Peyer's patch (tissue), 4 donors: ENCODE measurements at regions not wholly inside any gene's neighbourhood (a gene's known extent, or its start where the extent isn't known, plus 50 kb on each side); places are given as distances from the start of the nearest gene placed in this dataset.

Experiments
- DNase-seq, 3 donors: peaks; one replicate each; pipeline ENCODE4 v3.0.0-alpha.2; 2017 to 2019
- H3K27ac ChIP-seq, 4 donors: fragments of 200-600 bp; sonication (generic); one replicate each; pipeline ENCODE4 v1.5.1; 2016 to 2019
- H3K27me3 ChIP-seq, 2 donors: fragments of 200-600 bp; sonication (generic); one replicate each; pipeline ENCODE4 v1.5.1; 2019
- H3K36me3 ChIP-seq, 3 donors: fragments of 200-600 bp; sonication (generic); one replicate each; pipeline ENCODE4 v1.5.1; 2016 to 2019
- H3K4me1 ChIP-seq, 4 donors: fragments of 200-600 bp; sonication (generic); one replicate each; pipeline ENCODE4 v1.5.1; 2016 to 2019
- H3K4me3 ChIP-seq, 4 donors: fragments of 200-600 bp; sonication (generic); 1 replicate in 3 of 4; 2 replicates in 1 of 4; pipeline ENCODE4 v1.5.1; 2016 to 2019; ENCODE audit warnings: mild to moderate bottlenecking in 1 of 4
- H3K9me3 ChIP-seq, 4 donors: fragments of 200-600 bp; sonication (generic); one replicate each; pipeline ENCODE4 v1.5.1; 2016 to 2019; ENCODE audit warnings: mild to moderate bottlenecking in 1 of 4
- CTCF ChIP-seq, 6 experiments: fragments of 450-650 bp in 4 of 6; fragments of 200-600 bp in 2 of 6; sonication (generic) in 1 of 6; IDR thresholded peaks; one replicate each; pipeline ENCODE4 v1.5.1; 2017 to 2019; ENCODE audit warnings: antibody characterized with exemption in 6 of 6, mild to moderate bottlenecking in 3 of 6, moderate library complexity in 1 of 6
- POLR2A ChIP-seq, 2 donors: fragments of 450-650 bp; IDR thresholded peaks; one replicate each; pipeline ENCODE4 v1.5.1; 2017; ENCODE audit warnings: antibody characterized with exemption in 2 of 2, mild to moderate bottlenecking in 2 of 2, moderate library complexity in 2 of 2

- Histone ChIP-seq H3K9me3 (no peaks in the 10 kb centered on the region), H3K27ac (no peak overlapping the region), H3K4me3 (no peak overlapping the region), H3K4me1 (no peaks in the 10 kb centered on the region), H3K36me3 (no peaks in the 10 kb centered on the region), H3K27me3 (no peaks in the 10 kb centered on the region)
- TF ChIP-seq CTCF (IDR thresholded peaks at IDR 0.05) (no peak), POLR2A (IDR thresholded peaks at IDR 0.05) (no peak)
- no peak for DNase-seq
These were observed 552.2 kb upstream of the STXBP6 start for GRCh38 chr14:25602106-25602505.

- TF ChIP-seq POLR2A (IDR thresholded peaks at IDR 0.05), result no peak
- no peak for DNase-seq
- Histone ChIP-seq H3K4me1 (no peaks in the 10 kb centered on the region), H3K27ac (no peak overlapping the region), H3K4me3 (no peak overlapping the region), H3K9me3 (no peaks in the 10 kb centered on the region), H3K27me3 (no peaks in the 10 kb centered on the region), H3K36me3 (no peaks in the 10 kb centered on the region)
These were observed 538.8 kb upstream of the STXBP6 start for GRCh38 chr14:25588751-25589150.

GRCh38 chr14:25574628-25575325 is 524.8 kb upstream of the STXBP6 start:
- no peak for TF ChIP-seq CTCF (IDR thresholded peaks at IDR 0.05)
- no peak for TF ChIP-seq POLR2A (IDR thresholded peaks at IDR 0.05)
- Histone ChIP-seq H3K27ac (no peak overlapping the region), H3K36me3 (no peaks in the 10 kb centered on the region), H3K9me3 (no peaks in the 10 kb centered on the region), H3K4me3 (no peak overlapping the region), H3K4me1 (no peaks in the 10 kb centered on the region), H3K27me3 (no peaks in the 10 kb centered on the region)
- DNase-seq, result no peak

GRCh38 chr14:25570483-25570882 is 520.5 kb upstream of the STXBP6 start:
- DNase-seq, result no peak
- Histone ChIP-seq H3K4me1 (no peaks in the 10 kb centered on the region), H3K9me3 (no peaks in the 10 kb centered on the region), H3K27ac (no peak overlapping the region), H3K27me3 (no peaks in the 10 kb centered on the region), H3K36me3 (no peaks in the 10 kb centered on the region), H3K4me3 (no peak overlapping the region)
- no peak for TF ChIP-seq CTCF (IDR thresholded peaks at IDR 0.05)
- no peak for TF ChIP-seq POLR2A (IDR thresholded peaks at IDR 0.05)

- no peaks in the 10 kb centered on the region for H3K9me3 ChIP-seq
- H3K4me3 ChIP-seq, result no peak overlapping the region
- TF ChIP-seq CTCF (IDR thresholded peaks at IDR 0.05), result no peak
- TF ChIP-seq POLR2A (IDR thresholded peaks at IDR 0.05), result no peak
- DNase-seq, result no peak
- no peaks in the 10 kb centered on the region for H3K4me1 ChIP-seq
- no peaks in the 10 kb centered on the region for H3K36me3 ChIP-seq
- H3K27me3 ChIP-seq, result no peaks in the 10 kb centered on the region
- H3K27ac ChIP-seq, result no peak overlapping the region
These were observed 507.5 kb upstream of the STXBP6 start for GRCh38 chr14:25557466-25557865.

GRCh38 chr14:25552826-25553225 is 502.9 kb upstream of the STXBP6 start:
- no peaks in the 10 kb centered on the region for H3K36me3 ChIP-seq
- no peak for TF ChIP-seq CTCF (IDR thresholded peaks at IDR 0.05)
- TF ChIP-seq POLR2A (IDR thresholded peaks at IDR 0.05), result no peak
- no peaks in the 10 kb centered on the region for H3K27me3 ChIP-seq

More at GRCh38 chr14:25552826-25553225, 502.9 kb upstream of the STXBP6 start:
- Histone ChIP-seq H3K4me1 (no peaks in the 10 kb centered on the region), H3K9me3 (no peaks in the 10 kb centered on the region), H3K4me3 (no peak overlapping the region), H3K27ac (no peak overlapping the region)
- no peak for DNase-seq
